Right lobe of liver (tissue), 6 donors: ENCODE measurements at regions not wholly inside any gene's neighbourhood (a gene's known extent, or its start where the extent isn't known, plus 50 kb on each side); places are given as distances from the start of the nearest gene placed in this dataset.

Source experiments
- ATAC-seq, 4 donors: fragments of 200-7000 bp; cut with Tn5 transposase; one replicate each; pipeline ENCODE4 v1.9.1; 2020; ENCODE audit warnings: mild to moderate bottlenecking in 4 of 4, moderate library complexity in 4 of 4
- DNase-seq, 3 donors: peaks; one replicate each; pipeline ENCODE4 v3.0.0-alpha.2; 2020
- H3K27ac ChIP-seq, 3 donors: fragments of 200-600 bp; one replicate each; pipeline ENCODE4 v1.8.0; 2022
- H3K27me3 ChIP-seq, 2 donors: fragments of 200-600 bp; one replicate each; pipeline ENCODE4 v1.8.0; 2022
- H3K36me3 ChIP-seq, 4 donors: fragments of 200-600 bp; sonication (generic) in 1 of 4; one replicate each; pipeline versions ENCODE4 v1.5.1 to v1.8.0; 2017 to 2022; ENCODE audit warnings: control low read depth in 1 of 4
- H3K4me1 ChIP-seq, 4 donors: fragments of 200-600 bp; sonication (generic) in 1 of 4; one replicate each; pipeline versions ENCODE4 v1.5.1 to v1.8.0; 2017 to 2022; ENCODE audit warnings: control low read depth in 1 of 4
- H3K4me3 ChIP-seq, 3 donors: fragments of 200-600 bp; one replicate each; pipeline ENCODE4 v1.8.0; 2022
- H3K9me3 ChIP-seq, 4 donors: fragments of 200-600 bp; sonication (generic) in 1 of 4; one replicate each; pipeline versions ENCODE4 v1.5.1 to v1.8.0; 2017 to 2022; ENCODE audit warnings: control low read depth in 1 of 4
- POLR2A ChIP-seq: fragments of 450-650 bp; IDR thresholded peaks from one replicate; pipeline ENCODE4 v1.6.1; 2017; ENCODE audit warnings: antibody characterized with exemption, mild to moderate bottlenecking
- WGBS: methylation state at CpG from one replicate; pipeline ENCODE4 v1.1.6; 2018; ENCODE audit warnings: low coverage, low lambda C conversion rate; ENCODE audit not compliant: insufficient coverage; ENCODE audit errors: missing lambda C conversion rate; 5-methylcytosine and 5-hydroxymethylcytosine counted together
- intact Hi-C, 2 donors: fragments of 100-400 bp; cut with DNase I; formaldehyde crosslinking; loops; one replicate each; pipeline versions ENCODE4 v1.11.2 to v1.14.1; 2022
- TF ChIP-seq, protein P1 (sequence below), 4 donors: fragments of 200-600 bp in 3 of 4; fragments of 450-650 bp in 1 of 4; IDR thresholded peaks; one replicate each; pipeline versions ENCODE4 v1.5.1 to v1.8.0; 2016 to 2022; ENCODE audit warnings: antibody characterized with exemption in 4 of 4, mild to moderate bottlenecking in 2 of 4
- donor health status: DM: no; HTN: yes; CAD: no.
- donor health status: DM: no; HTN: no; CAD: no.
- donor health status: DM: no; HTN: no; CAD: no.
- donor health status: DM: no; HTN: yes; CAD: no.
- donor health status: DM: no; HTN: yes; CAD: no.

DNA sequence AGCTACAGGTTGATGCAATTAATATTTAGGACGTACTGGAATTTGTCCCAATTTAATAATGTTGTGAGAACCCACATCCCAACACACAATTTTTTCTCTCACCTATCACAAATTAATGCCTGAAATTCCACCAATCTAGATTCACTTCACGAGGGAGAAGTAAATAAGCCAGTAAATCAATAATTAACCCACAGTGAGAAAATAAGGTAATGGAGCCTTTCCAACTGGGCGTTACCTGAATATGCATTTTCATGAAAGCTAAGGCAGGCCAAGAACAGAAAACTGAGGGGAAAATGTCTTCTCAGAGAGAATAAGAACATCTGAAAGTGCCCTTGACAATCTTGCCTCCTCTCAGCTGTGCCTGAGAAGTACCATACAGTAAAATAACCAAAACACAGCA, 240.8 kb upstream of the NR5A2 start:
- no peak overlapping the region for H3K4me3 ChIP-seq
- TF ChIP-seq, protein P1, sequence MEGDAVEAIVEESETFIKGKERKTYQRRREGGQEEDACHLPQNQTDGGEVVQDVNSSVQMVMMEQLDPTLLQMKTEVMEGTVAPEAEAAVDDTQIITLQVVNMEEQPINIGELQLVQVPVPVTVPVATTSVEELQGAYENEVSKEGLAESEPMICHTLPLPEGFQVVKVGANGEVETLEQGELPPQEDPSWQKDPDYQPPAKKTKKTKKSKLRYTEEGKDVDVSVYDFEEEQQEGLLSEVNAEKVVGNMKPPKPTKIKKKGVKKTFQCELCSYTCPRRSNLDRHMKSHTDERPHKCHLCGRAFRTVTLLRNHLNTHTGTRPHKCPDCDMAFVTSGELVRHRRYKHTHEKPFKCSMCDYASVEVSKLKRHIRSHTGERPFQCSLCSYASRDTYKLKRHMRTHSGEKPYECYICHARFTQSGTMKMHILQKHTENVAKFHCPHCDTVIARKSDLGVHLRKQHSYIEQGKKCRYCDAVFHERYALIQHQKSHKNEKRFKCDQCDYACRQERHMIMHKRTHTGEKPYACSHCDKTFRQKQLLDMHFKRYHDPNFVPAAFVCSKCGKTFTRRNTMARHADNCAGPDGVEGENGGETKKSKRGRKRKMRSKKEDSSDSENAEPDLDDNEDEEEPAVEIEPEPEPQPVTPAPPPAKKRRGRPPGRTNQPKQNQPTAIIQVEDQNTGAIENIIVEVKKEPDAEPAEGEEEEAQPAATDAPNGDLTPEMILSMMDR (IDR thresholded peaks at IDR 0.05), result no peak
- no peak for TF ChIP-seq POLR2A
- intact Hi-C loops, result no loop called here

DNA sequence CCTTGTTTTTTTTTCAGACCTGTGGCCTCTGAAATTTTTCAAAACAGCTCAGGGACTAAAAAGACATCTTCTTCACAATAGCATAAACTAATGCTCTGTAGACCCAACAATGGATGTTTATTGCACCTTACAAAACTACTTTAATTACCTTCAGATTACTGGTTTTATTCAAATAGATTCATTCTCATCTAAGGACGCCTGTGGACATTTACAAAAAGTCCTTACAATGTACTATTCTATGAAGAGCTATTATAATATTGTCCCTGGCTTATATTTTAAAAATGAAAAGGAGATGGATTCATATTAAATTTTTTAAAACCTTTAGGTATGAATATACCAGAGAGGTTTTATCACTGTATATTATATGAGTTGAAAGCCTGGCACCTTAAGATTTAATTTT, 238.4 kb upstream of the NR5A2 start:
- H3K4me3 ChIP-seq, result no peak overlapping the region
- intact Hi-C loops, result no loop called here
- H3K27ac ChIP-seq, result no peak overlapping the region
- H3K9me3 ChIP-seq, result no peaks in the 10 kb centered on the region
- ATAC-seq (no peak), DNase-seq (no peak)
- H3K36me3 ChIP-seq, result no peaks in the 10 kb centered on the region
- no peak for TF ChIP-seq POLR2A
- TF ChIP-seq, protein P1 (IDR thresholded peaks at IDR 0.05), result no peak
- H3K27me3 ChIP-seq, result no peaks in the 10 kb centered on the region
- 94% methylated on average over 1 of the region's 1 CpG for WGBS
- H3K4me1 ChIP-seq, result peaks cover 0 to 4% (median 0%) of the 10 kb centered on the region in 4 donors

More for the DNA sequence above, 240.8 kb upstream of the NR5A2 start:
- no peaks in the 10 kb centered on the region for H3K27me3 ChIP-seq
- ATAC-seq (peak in 3 of 4 donors; percentile 44 to 73 (median 63)), DNase-seq (no peak)
- H3K9me3 ChIP-seq, result no peaks in the 10 kb centered on the region
- H3K4me1 ChIP-seq, result no peaks in the 10 kb centered on the region
- H3K27ac ChIP-seq, result no peak overlapping the region
- WGBS, result 55% methylated on average over 3 of the region's 3 CpGs
- no peaks in the 10 kb centered on the region for H3K36me3 ChIP-seq

DNA sequence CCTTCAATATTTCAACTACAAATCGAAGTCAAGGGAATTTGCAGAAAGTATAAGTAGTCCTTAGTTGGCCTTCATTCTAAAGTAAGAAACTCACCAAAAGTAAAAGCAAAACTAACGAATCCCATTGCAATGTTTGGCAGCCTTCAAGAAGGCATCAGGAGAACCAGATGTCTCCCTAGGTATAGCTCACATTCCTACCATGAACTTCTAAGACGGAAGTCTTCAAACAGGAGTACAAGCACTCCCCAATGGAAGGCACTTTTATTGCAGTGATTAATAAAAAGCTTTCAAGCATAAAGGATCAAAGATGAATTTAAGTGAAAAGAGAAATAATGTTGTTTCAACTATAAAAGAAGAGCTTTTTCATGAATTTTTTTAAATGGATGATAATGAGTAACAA, 236.0 kb upstream of the NR5A2 start:
- no peaks in the 10 kb centered on the region for H3K9me3 ChIP-seq
- no peak overlapping the region for H3K4me3 ChIP-seq
- no peak overlapping the region for H3K27ac ChIP-seq
- DNase-seq, result no peak
- no peaks in the 10 kb centered on the region for H3K27me3 ChIP-seq
- H3K36me3 ChIP-seq, result no peaks in the 10 kb centered on the region
- WGBS, result 82% methylated on average over 3 of the region's 3 CpGs
- H3K4me1 ChIP-seq, result peaks cover 0 to 11% (median 0%) of the 10 kb centered on the region in 4 donors
- no peak for ATAC-seq
- intact Hi-C loops, result no loop called here
- no peak for TF ChIP-seq POLR2A
- TF ChIP-seq, protein P1 (IDR thresholded peaks at IDR 0.05), result no peak

DNA sequence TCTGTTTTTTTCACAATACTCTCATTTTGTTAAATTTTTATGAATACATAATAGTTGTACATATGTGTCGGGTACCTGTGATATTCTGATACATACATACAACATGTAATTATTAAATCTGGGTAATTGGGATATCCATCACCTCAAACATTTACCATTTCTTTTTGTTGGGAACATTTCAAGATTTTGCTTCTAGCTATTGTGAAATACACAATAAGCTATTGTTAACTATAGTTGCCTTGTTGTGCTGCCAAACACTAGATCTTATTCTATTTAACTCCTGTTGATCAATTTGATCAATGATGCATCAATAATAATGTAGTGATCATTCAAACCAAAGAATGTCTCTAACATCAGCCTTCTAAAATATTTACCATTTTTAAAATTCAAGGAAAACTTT, 234.6 kb upstream of the NR5A2 start:
- TF ChIP-seq, protein P1 (IDR thresholded peaks at IDR 0.05), result no peak
- TF ChIP-seq POLR2A, result no peak
- intact Hi-C loops, result no loop called here
- H3K36me3 ChIP-seq, result no peaks in the 10 kb centered on the region
- DNase-seq (no peak), ATAC-seq (no peak)
- no peak overlapping the region for H3K4me3 ChIP-seq
- peaks cover 0 to 11% (median 0%) of the 10 kb centered on the region in 4 donors for H3K4me1 ChIP-seq
- H3K27me3 ChIP-seq, result no peaks in the 10 kb centered on the region
- no peak overlapping the region for H3K27ac ChIP-seq
- 93% methylated on average over 1 of the region's 1 CpG for WGBS
- H3K9me3 ChIP-seq, result no peaks in the 10 kb centered on the region
